SK-N-SH (cell line): ENCODE measurements at regions not wholly inside any gene's neighbourhood (a gene's known extent, or its start where the extent isn't known, plus 50 kb on each side); places are given as distances from the start of the nearest gene placed in this dataset.

ENCODE experiments used
- CTCF ChIA-PET: fragments of 300-600, 350-600 bp; formaldehyde crosslinking; extraction: SDS; loops from one replicate; lab custom pipeline; 2021; lab: Yijun Ruan, JAX
- POLR2A ChIA-PET: fragments of 350-600 bp; sonication (Branson Sonifier 250); formaldehyde crosslinking; extraction: SDS; loops from one replicate; lab custom pipeline; 2020; ENCODE audit warnings: antibody characterized with exemption, inconsistent platforms; lab: Yijun Ruan, JAX
- DNase-seq: peaks from one replicate; pipeline ENCODE4 v3.0.0; 2012
- H2AFZ ChIP-seq: fragments of 200-600 bp; sonication (generic); 2 replicates; pipeline ENCODE4 v1.8.1; 2016; ENCODE audit warnings: antibody characterized with exemption, mild to moderate bottlenecking, low read depth
- H3F3A ChIP-seq: fragments of 200-600 bp; sonication (generic); replicated peaks from 2 replicates; pipeline ENCODE3; 2016; ENCODE audit warnings: antibody characterized with exemption, mild to moderate bottlenecking; ENCODE audit not compliant: insufficient read depth
- H3K27ac ChIP-seq, 2 experiments: fragments of 200-500 bp in 1 of 2; fragments of 200-600 bp in 1 of 2; sonication (Bioruptor generic) in 1 of 2; sonication (generic), shearing (Covaris generic) in 1 of 2; 2 replicates each; pipeline versions ENCODE4 v1.5.1 to v1.6.1; 2014 to 2016; ENCODE audit warnings: low read depth in 2 of 2, inconsistent platforms in 1 of 2, low read length in 1 of 2, mild to moderate bottlenecking in 1 of 2, mixed read lengths in 1 of 2
- H3K27me3 ChIP-seq: fragments of 200-600 bp; sonication (generic), shearing (Covaris generic); 2 replicates; pipeline ENCODE4 v1.6.1; 2016; ENCODE audit warnings: mixed run types; ENCODE audit not compliant: insufficient read depth
- H3K36me3 ChIP-seq, 2 experiments: fragments of 200-500 bp in 1 of 2; fragments of 200-600 bp in 1 of 2; sonication (Bioruptor generic) in 1 of 2; sonication (generic) in 1 of 2; replicated peaks in 1 of 2; 2 replicates each; pipeline versions ENCODE3 to v1.5.1; 2014 to 2016; ENCODE audit warnings: low read length in 1 of 2, mild to moderate bottlenecking in 1 of 2; ENCODE audit not compliant: insufficient read depth in 2 of 2, control insufficient read depth in 1 of 2
- H3K4me1 ChIP-seq, 2 experiments: fragments of 200-500 bp in 1 of 2; fragments of 200-600 bp in 1 of 2; sonication (Bioruptor generic) in 1 of 2; sonication (generic), shearing (Covaris generic) in 1 of 2; 2 replicates each; pipeline versions ENCODE4 v1.5.1 to v1.6.1; 2014 to 2016; ENCODE audit warnings: low read depth in 1 of 2, low read length in 1 of 2, mixed run types in 1 of 2; ENCODE audit not compliant: insufficient read depth in 2 of 2, control insufficient read depth in 1 of 2
- H3K4me2 ChIP-seq: fragments of 200-600 bp; sonication (generic), shearing (Covaris generic); 2 replicates; pipeline ENCODE4 v1.6.1; 2017; ENCODE audit warnings: mixed run types
- H3K4me3 ChIP-seq, 2 experiments: fragments of 200-500 bp in 1 of 2; fragments of 200-600 bp in 1 of 2; sonication (Bioruptor generic) in 1 of 2; sonication (generic), shearing (Covaris generic) in 1 of 2; 2 replicates each; pipeline versions ENCODE4 v1.5.1 to v1.8.1; 2014 to 2016; ENCODE audit warnings: low read depth in 2 of 2, inconsistent platforms in 1 of 2, low read length in 1 of 2, mild to moderate bottlenecking in 1 of 2, mixed read lengths in 1 of 2, moderate library complexity in 1 of 2
- H3K79me2 ChIP-seq: fragments of 200-600 bp; sonication (generic); 2 replicates; pipeline ENCODE4 v1.8.1; 2017; ENCODE audit warnings: mild to moderate bottlenecking; ENCODE audit not compliant: insufficient read depth
- H3K9ac ChIP-seq: fragments of 200-600 bp; sonication (generic); 2 replicates; pipeline ENCODE4 v1.6.1; 2017; ENCODE audit warnings: mixed run types
- H3K9me2 ChIP-seq: fragments of 200-600 bp; sonication (generic); 2 replicates; pipeline ENCODE4 v1.6.1; 2017; ENCODE audit warnings: mixed run types
- H3K9me3 ChIP-seq: fragments of 200-600 bp; sonication (generic); 2 replicates; pipeline ENCODE4 v1.6.1; 2017; ENCODE audit warnings: mixed run types, mild to moderate bottlenecking, moderate library complexity
- H4K20me1 ChIP-seq: fragments of 200-600 bp; sonication (generic); 2 replicates; pipeline ENCODE4 v1.6.1; 2017; ENCODE audit warnings: mild to moderate bottlenecking, mixed run types; ENCODE audit not compliant: insufficient read depth
- EZH2phosphoT487 ChIP-seq: fragments of 200-600 bp; sonication (generic); IDR thresholded peaks from 2 replicates; pipeline ENCODE4 v1.6.1; 2017; ENCODE audit warnings: low read depth, mixed run types, mild to moderate bottlenecking, antibody characterized with exemption, moderate library complexity, borderline replicate concordance
- FOSL2 ChIP-seq: IDR thresholded peaks from 2 replicates; pipeline ENCODE4 v1.4.0; 2012; ENCODE audit warnings: low read depth, mild to moderate bottlenecking, moderate library complexity, borderline replicate concordance
- FOXJ3 ChIP-seq: sonication (generic); formaldehyde crosslinking; IDR thresholded peaks from 2 replicates; pipeline ENCODE4 v1.5.1; 2020; ENCODE audit warnings: mild to moderate bottlenecking, missing genetic modification reagents
- FOXM1 ChIP-seq: IDR thresholded peaks from 2 replicates; pipeline ENCODE4 v1.4.0; 2012; ENCODE audit warnings: low read depth, mild to moderate bottlenecking
- JUND ChIP-seq: IDR thresholded peaks from 2 replicates; pipeline ENCODE4 v1.4.0; 2012
- NRF1 ChIP-seq: IDR thresholded peaks from 2 replicates; pipeline ENCODE4 v1.6.1; 2012; ENCODE audit warnings: low read depth, mild to moderate bottlenecking, low read length
- PBX3 ChIP-seq: IDR thresholded peaks from 2 replicates; pipeline ENCODE4; 2012
- REST ChIP-seq: IDR thresholded peaks from 2 replicates; pipeline ENCODE4 v1.6.1; 2012; ENCODE audit warnings: mild to moderate bottlenecking, low read depth, low read length, moderate library complexity
- RXRA ChIP-seq: IDR thresholded peaks from 2 replicates; pipeline ENCODE4 v1.4.0; 2012; ENCODE audit warnings: low read depth, mild to moderate bottlenecking, borderline replicate concordance
- SMC3 ChIP-seq: IDR thresholded peaks from 2 replicates; pipeline ENCODE4 v1.6.1; 2012; ENCODE audit warnings: low read depth, low read length, improper control_type of control experiment
- TAF1 ChIP-seq: IDR thresholded peaks from 2 replicates; pipeline ENCODE4 v1.6.1; 2012; ENCODE audit warnings: low read depth, mild to moderate bottlenecking, low read length, moderate library complexity, borderline replicate concordance
- TCF12 ChIP-seq: IDR thresholded peaks from 2 replicates; pipeline ENCODE4 v1.4.0; 2012
- YY1 ChIP-seq: IDR thresholded peaks from 2 replicates; pipeline ENCODE4 v1.4.0; 2012; ENCODE audit warnings: low read depth, mild to moderate bottlenecking
- WGBS: methylation state at CpG from one replicate; pipeline ENCODE4 v1.1.6; 2017; ENCODE audit warnings: low lambda C conversion rate; 5-methylcytosine and 5-hydroxymethylcytosine counted together
- TF ChIP-seq, protein P1 (sequence below): fragments of 200-600 bp; sonication (generic); IDR thresholded peaks from 2 replicates; pipeline ENCODE4 v1.6.1; 2017; ENCODE audit warnings: antibody characterized with exemption, mild to moderate bottlenecking, moderate library complexity
- TF ChIP-seq, protein P2 (sequence below): IDR thresholded peaks from 2 replicates; pipeline ENCODE4 v1.4.0; 2012; ENCODE audit warnings: low read depth, borderline replicate concordance

GRCh38 chr17:54795046-54795445 is 105.6 kb upstream of the TOM1L1 start:
- H3K9me2 ChIP-seq, result no peaks in the 10 kb centered on the region; the same call in 1 of the 2 replicates
- TF ChIP-seq FOXJ3 (CRISPR knock-in tag) (no peak), REST (no peak)
- POLR2A ChIA-PET, result interaction anchor here (0.7 to 1.2 kb wide), 2 partner anchors 9 to 10 kb away, joined by 3 read pairs; no protein-coding TSS in a partner anchor
- H4K20me1 ChIP-seq, result no peaks in the 10 kb centered on the region
- no peaks in the 10 kb centered on the region for H3K79me2 ChIP-seq
- DNase-seq, result no peak
- H3F3A ChIP-seq, result no peaks in the 10 kb centered on the region
- H3K4me2 ChIP-seq, result no peak overlapping the region
- no peak overlapping the region for H3K27ac ChIP-seq
- peaks cover 12% of the 10 kb centered on the region for H3K9me3 ChIP-seq
- no peaks in the 10 kb centered on the region for H3K36me3 ChIP-seq
- H3K27me3 ChIP-seq, result no peaks in the 10 kb centered on the region
- H2AFZ ChIP-seq, result no peak overlapping the region
- no peak overlapping the region for H3K9ac ChIP-seq
- H3K4me3 ChIP-seq, result no peak overlapping the region
- H3K4me1 ChIP-seq, result no peaks in the 10 kb centered on the region
- CTCF ChIA-PET, result interaction anchor here (1.0 to 1.3 kb wide), 3 partner anchors 14 to 24 kb away, joined by 3 to 4 read pairs (median 3); no protein-coding TSS in a partner anchor

GRCh38 chr17:54807331-54807730 is 93.3 kb upstream of the TOM1L1 start:
- Histone ChIP-seq H3K9me3 (0 out of 2 replicates have a peak, but pooled peaks cover 14% of the 10 kb centered on the region), H3K4me2 (no peak overlapping the region), H3K4me1 (peaks cover 0 to 3% of the 10 kb centered on the region in 2 experiments; a peak in 1 of 4 replicates), H4K20me1 (no peaks in the 10 kb centered on the region), H3K4me3 (no peak overlapping the region), H3K79me2 (no peaks in the 10 kb centered on the region), H3K27me3 (no peaks in the 10 kb centered on the region), H3K36me3 (no peaks in the 10 kb centered on the region), H3K27ac (no peak overlapping the region), H3K9me2 (peaks cover 8% of the 10 kb centered on the region; the same call in 1 of the 2 replicates), H3F3A (no peaks in the 10 kb centered on the region), H3K9ac (no peak overlapping the region), H2AFZ (no peak overlapping the region)
- WGBS, result 25% methylated on average over 2 of the region's 2 CpGs
- CTCF ChIA-PET, result no interaction called here
- POLR2A ChIA-PET, result no interaction called here
- DNase-seq, result no peak
- TF ChIP-seq TAF1 (no peak), SMC3 (no peak), FOSL2 (no peak), FOXJ3 (CRISPR knock-in tag) (no peak), YY1 (no peak), JUND (no peak), FOXM1 (no peak), NRF1 (no peak), TCF12 (no peak), RXRA (no peak), EZH2phosphoT487 (no peak), PBX3 (no peak)
- TF ChIP-seq, protein P1, sequence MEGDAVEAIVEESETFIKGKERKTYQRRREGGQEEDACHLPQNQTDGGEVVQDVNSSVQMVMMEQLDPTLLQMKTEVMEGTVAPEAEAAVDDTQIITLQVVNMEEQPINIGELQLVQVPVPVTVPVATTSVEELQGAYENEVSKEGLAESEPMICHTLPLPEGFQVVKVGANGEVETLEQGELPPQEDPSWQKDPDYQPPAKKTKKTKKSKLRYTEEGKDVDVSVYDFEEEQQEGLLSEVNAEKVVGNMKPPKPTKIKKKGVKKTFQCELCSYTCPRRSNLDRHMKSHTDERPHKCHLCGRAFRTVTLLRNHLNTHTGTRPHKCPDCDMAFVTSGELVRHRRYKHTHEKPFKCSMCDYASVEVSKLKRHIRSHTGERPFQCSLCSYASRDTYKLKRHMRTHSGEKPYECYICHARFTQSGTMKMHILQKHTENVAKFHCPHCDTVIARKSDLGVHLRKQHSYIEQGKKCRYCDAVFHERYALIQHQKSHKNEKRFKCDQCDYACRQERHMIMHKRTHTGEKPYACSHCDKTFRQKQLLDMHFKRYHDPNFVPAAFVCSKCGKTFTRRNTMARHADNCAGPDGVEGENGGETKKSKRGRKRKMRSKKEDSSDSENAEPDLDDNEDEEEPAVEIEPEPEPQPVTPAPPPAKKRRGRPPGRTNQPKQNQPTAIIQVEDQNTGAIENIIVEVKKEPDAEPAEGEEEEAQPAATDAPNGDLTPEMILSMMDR, result no peak
- TF ChIP-seq, protein P2, sequence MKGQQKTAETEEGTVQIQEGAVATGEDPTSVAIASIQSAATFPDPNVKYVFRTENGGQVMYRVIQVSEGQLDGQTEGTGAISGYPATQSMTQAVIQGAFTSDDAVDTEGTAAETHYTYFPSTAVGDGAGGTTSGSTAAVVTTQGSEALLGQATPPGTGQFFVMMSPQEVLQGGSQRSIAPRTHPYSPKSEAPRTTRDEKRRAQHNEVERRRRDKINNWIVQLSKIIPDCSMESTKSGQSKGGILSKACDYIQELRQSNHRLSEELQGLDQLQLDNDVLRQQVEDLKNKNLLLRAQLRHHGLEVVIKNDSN, result no peak
